Pancreas (tissue), 10 donors: ENCODE measurements at regions not wholly inside any gene's neighbourhood (a gene's known extent, or its start where the extent isn't known, plus 50 kb on each side); places are given as distances from the start of the nearest gene placed in this dataset.

Experiments
- ATAC-seq, 4 donors: fragments of 200-7000 bp; cut with Tn5 transposase; one replicate each; pipeline versions ENCODE4 v1.8.0 to v1.9.1; 2020; ENCODE audit warnings: mild to moderate bottlenecking in 4 of 4, moderate library complexity in 4 of 4
- DNase-seq, 6 donors: peaks; one replicate each; pipeline ENCODE4 v3.0.0-alpha.2; 2020
- FAIRE-seq: peaks from 2 replicates; lab custom pipeline; 2012; peaks lifted over from hg19 to GRCh38; lab: Jason Lieb, UNC
- H3K27ac ChIP-seq, 4 donors: fragments of 200-600 bp; sonication (generic); 1 replicate in 3 of 4; 2 replicates in 1 of 4; pipeline versions ENCODE4 v1.5.0 to v1.8.0; 2020
- H3K27me3 ChIP-seq, 4 donors: fragments of 200-600 bp; one replicate each; pipeline ENCODE4 v1.8.0; 2021
- H3K36me3 ChIP-seq, 3 donors: fragments of 200-600 bp; sonication (generic) in 1 of 3; one replicate each; pipeline versions ENCODE4 v1.5.0 to v1.8.0; 2020 to 2021
- H3K4me1 ChIP-seq, 3 donors: fragments of 200-600 bp; one replicate each; pipeline ENCODE4 v1.8.0; 2021
- H3K4me3 ChIP-seq, 4 donors: fragments of 200-600 bp; sonication (generic) in 2 of 4; one replicate each; pipeline versions ENCODE4 v1.5.0 to v1.8.0; 2020 to 2021
- H3K9me3 ChIP-seq, 4 donors: fragments of 200-600 bp; one replicate each; pipeline ENCODE4 v1.8.0; 2021
- CTCF ChIP-seq, 4 donors: fragments of 200-600 bp; sonication (generic) in 3 of 4; IDR thresholded peaks; one replicate each; pipeline versions ENCODE4 v1.5.0 to v1.8.0; 2021; ENCODE audit warnings: antibody characterized with exemption in 4 of 4
- WGBS, 2 donors: extraction: QIAGEN DNeasy Blood & Tissue Kit; methylation state at CpG; one replicate each; pipeline ENCODE4 v1.1.7; 2013; 5-methylcytosine and 5-hydroxymethylcytosine counted together
- intact Hi-C, 3 donors: fragments of 100-400 bp; cut with DNase I; formaldehyde crosslinking; loops; one replicate each; pipeline versions ENCODE4 v1.11.1 to v1.14.2; 2022
- donor health status: healthy with polysubstance abuse.
- donor health status: DM: no; HTN: no; CAD: no; lungs with moderate emphysema.
- donor health status: DM: no; HTN: no; CAD: no.
- donor health status: control.
- donor health status: control.
- donor health status: Bipolar disorder and iron deficiency.
- donor health status: DM: yes; HTN: yes; CAD: no.
- donor health status: DM: no; HTN: no; CAD: no.
- donor health status: DM: no; HTN: no; CAD: no.
- donor health status: DM: yes; HTN: yes; CAD: no.

- no peaks in the 10 kb centered on the region for H3K4me1 ChIP-seq
- H3K27ac ChIP-seq: no peak overlapping the region
- intact Hi-C loops: no loop called here
- no peak overlapping the region for H3K4me3 ChIP-seq
- 82 to 87% methylated on average over 13 of the region's 13 CpGs for WGBS, 2 donors
- no peaks in the 10 kb centered on the region for H3K9me3 ChIP-seq
- FAIRE-seq: no peak
- no peaks in the 10 kb centered on the region for H3K27me3 ChIP-seq
- no peak for ATAC-seq
- DNase-seq: no peak
- no peaks in the 10 kb centered on the region for H3K36me3 ChIP-seq
- TF ChIP-seq CTCF (IDR thresholded peaks at IDR 0.05): no peak
Measured at GRCh38 chr11:69869311-69869939, 50.2 kb upstream of the FGF3 start.

GRCh38 chr11:69870766-69871165 lies 51.5 kb upstream of the FGF3 start:
- Histone ChIP-seq H3K27me3 (no peaks in the 10 kb centered on the region), H3K27ac (no peak overlapping the region), H3K4me3 (no peak overlapping the region), H3K4me1 (no peaks in the 10 kb centered on the region), H3K9me3 (no peaks in the 10 kb centered on the region), H3K36me3 (no peaks in the 10 kb centered on the region)
- ATAC-seq (peak in 2 of 4 donors; percentile 27 to 56), DNase-seq (no peak), FAIRE-seq (no peak)
- intact Hi-C loops: no loop called here
- WGBS, 2 donors: 25 to 26% methylated on average over 3 of the region's 3 CpGs
- TF ChIP-seq CTCF (IDR thresholded peaks at IDR 0.05): no peak

GRCh38 chr11:69873166-69874077 lies 54.2 kb upstream of the FGF3 start:
- ATAC-seq (no peak), DNase-seq (no peak), FAIRE-seq (no peak)
- no peaks in the 10 kb centered on the region for H3K27me3 ChIP-seq
- no peak overlapping the region for H3K4me3 ChIP-seq
- no peak for TF ChIP-seq CTCF (IDR thresholded peaks at IDR 0.05)
- intact Hi-C loops: no loop called here
- no peaks in the 10 kb centered on the region for H3K36me3 ChIP-seq
- no peaks in the 10 kb centered on the region for H3K4me1 ChIP-seq
- no peak overlapping the region for H3K27ac ChIP-seq
- 64 to 65% methylated on average over 15 of the region's 15 CpGs for WGBS, 2 donors
- H3K9me3 ChIP-seq: no peaks in the 10 kb centered on the region

DNA sequence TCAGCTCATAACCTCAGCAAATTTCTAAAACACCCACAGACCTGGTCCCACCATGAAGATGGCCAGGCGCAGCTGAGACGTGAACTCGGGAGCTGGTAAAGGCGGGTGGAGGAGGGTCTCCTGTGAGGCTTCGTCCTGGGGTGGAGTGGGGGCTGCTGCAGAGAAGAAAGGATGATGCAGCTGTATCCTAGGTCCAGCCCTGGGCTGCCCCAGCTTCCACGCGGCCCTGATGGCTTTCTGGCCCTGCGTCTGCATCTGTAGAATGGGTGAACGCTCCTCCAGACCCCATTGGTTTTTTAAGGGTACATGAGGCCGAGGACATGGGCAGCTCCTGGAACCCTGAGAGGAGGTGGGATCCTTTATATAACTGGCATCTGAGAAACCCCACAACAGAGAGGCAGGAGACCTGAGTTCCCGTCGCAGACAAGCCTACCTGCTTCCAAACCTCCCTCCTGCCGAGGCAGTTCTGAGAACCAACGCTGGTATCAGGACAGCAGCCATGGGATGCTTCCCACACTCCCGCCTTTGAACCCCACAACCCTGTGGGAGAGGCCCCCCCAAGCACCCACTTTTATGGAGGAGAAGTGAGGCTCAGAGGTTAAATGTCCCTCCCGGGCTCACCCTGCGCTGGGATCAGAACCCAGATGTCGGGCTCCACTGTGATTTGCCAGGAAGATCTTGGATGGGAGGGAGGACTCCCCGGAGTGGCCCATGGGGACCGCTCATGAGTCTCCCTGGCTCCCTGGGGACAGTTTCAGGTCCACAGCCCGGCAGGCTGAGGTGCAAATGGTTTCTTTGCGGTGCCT lies 55.2 kb upstream of the FGF3 start:
- Histone ChIP-seq H3K4me1 (no peaks in the 10 kb centered on the region), H3K27me3 (no peaks in the 10 kb centered on the region), H3K4me3 (no peak overlapping the region), H3K36me3 (no peaks in the 10 kb centered on the region), H3K9me3 (no peaks in the 10 kb centered on the region), H3K27ac (no peak overlapping the region)
- WGBS, 2 donors: 70 to 80% methylated on average over 22 of the region's 22 CpGs
- ATAC-seq: no peak
- intact Hi-C loops: no loop called here
- TF ChIP-seq CTCF (IDR thresholded peaks at IDR 0.05): no peak
- FAIRE-seq: no peak
- no peak for DNase-seq
